Upper lobe of right lung (tissue), 1 donor: ENCODE measurements at regions not wholly inside any gene's neighbourhood (a gene's known extent, or its start where the extent isn't known, plus 50 kb on each side); places are given as distances from the start of the nearest gene placed in this dataset.

Experiments
- ATAC-seq: fragments of 200-7000 bp; cut with Tn5 transposase; one replicate; pipeline ENCODE4 v1.9.1; 2020; ENCODE audit warnings: mild to moderate bottlenecking, moderate library complexity
- DNase-seq: peaks from one replicate; pipeline ENCODE4 v3.0.0-alpha.2; 2020
- H3K27ac ChIP-seq: fragments of 200-600 bp; one replicate; pipeline ENCODE4 v1.8.0; 2022
- H3K27me3 ChIP-seq: fragments of 200-600 bp; one replicate; pipeline ENCODE4 v1.8.0; 2022; ENCODE audit warnings: mild to moderate bottlenecking
- H3K36me3 ChIP-seq: fragments of 200-600 bp; one replicate; pipeline ENCODE4 v1.8.0; 2022
- H3K4me1 ChIP-seq: fragments of 200-600 bp; one replicate; pipeline ENCODE4 v1.8.0; 2022
- H3K4me3 ChIP-seq: fragments of 200-600 bp; one replicate; pipeline ENCODE4 v1.8.0; 2022; ENCODE audit warnings: mild to moderate bottlenecking
- H3K9me3 ChIP-seq: fragments of 200-600 bp; one replicate; pipeline ENCODE4 v1.8.0; 2022
- intact Hi-C: fragments of 100-400 bp; cut with DNase I; formaldehyde crosslinking; loops from one replicate; pipeline ENCODE4 v1.11.0; 2022
- TF ChIP-seq, protein P1 (sequence below): fragments of 200-600 bp; IDR thresholded peaks from one replicate; pipeline ENCODE4 v1.8.0; 2022; ENCODE audit warnings: antibody characterized with exemption
- donor health status: DM: no; HTN: yes; CAD: no; lungs with severe emphysema.

DNA sequence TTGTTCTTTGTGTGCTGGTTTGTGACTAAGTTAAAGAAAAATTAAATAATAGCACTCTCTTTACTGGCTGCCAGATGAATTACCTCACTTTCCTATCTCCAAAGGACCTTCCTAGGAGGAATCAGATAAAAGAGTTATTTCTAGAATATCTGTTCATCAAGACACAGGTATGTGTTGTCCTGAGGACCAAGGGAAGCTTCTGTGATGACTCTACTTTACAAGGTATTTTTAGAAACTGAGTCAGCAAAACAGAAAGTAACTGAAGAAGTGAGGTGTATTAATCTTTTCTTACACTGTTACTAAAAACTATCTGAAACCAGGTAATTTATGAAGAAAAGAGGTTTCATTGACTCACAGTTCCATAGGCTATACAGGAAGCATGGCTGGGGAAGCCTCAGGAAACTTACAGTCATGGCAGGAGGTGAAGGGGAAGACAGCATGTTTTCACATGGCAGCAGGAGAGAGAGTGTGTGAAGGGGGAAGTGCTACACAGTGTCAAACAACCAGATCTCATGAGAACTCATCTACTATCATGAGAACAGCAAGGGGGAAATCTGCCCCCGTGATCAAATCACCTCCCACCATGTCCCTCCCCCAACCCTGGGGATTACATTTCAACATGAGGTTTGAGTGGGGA, 189.2 kb upstream of the DMAC1 start:
- H3K4me1 ChIP-seq, result no peaks in the 10 kb centered on the region
- no peaks in the 10 kb centered on the region for H3K36me3 ChIP-seq
- H3K4me3 ChIP-seq, result no peak overlapping the region
- H3K9me3 ChIP-seq, result no peaks in the 10 kb centered on the region
- TF ChIP-seq, protein P1, sequence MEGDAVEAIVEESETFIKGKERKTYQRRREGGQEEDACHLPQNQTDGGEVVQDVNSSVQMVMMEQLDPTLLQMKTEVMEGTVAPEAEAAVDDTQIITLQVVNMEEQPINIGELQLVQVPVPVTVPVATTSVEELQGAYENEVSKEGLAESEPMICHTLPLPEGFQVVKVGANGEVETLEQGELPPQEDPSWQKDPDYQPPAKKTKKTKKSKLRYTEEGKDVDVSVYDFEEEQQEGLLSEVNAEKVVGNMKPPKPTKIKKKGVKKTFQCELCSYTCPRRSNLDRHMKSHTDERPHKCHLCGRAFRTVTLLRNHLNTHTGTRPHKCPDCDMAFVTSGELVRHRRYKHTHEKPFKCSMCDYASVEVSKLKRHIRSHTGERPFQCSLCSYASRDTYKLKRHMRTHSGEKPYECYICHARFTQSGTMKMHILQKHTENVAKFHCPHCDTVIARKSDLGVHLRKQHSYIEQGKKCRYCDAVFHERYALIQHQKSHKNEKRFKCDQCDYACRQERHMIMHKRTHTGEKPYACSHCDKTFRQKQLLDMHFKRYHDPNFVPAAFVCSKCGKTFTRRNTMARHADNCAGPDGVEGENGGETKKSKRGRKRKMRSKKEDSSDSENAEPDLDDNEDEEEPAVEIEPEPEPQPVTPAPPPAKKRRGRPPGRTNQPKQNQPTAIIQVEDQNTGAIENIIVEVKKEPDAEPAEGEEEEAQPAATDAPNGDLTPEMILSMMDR, result no peak
- intact Hi-C loops, result no loop called here
- no peak overlapping the region for H3K27ac ChIP-seq
- no peaks in the 10 kb centered on the region for H3K27me3 ChIP-seq
- ATAC-seq (no peak), DNase-seq (no peak)

DNA sequence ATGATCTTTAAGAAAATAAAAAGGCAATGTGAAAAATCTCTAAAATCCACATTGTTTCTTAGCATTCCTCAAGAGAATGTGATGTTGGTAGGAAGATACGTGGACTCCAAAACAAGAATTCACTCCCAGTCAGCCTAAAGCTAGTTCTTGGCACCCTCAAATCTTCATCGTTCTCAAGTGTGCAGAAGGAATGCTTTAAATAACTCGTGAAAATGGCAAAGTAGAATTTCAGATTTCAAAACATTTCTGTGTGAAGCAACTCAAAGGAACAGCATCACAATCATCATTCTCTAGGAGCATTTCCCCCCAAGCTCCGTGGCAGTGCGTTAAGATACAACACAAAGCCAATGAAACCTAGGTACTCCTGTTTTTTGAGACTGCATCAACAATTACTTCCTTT, 185.1 kb upstream of the DMAC1 start:
- ATAC-seq, result no peak
- Histone ChIP-seq H3K27me3 (no peaks in the 10 kb centered on the region), H3K36me3 (no peaks in the 10 kb centered on the region), H3K9me3 (no peaks in the 10 kb centered on the region), H3K27ac (no peak overlapping the region), H3K4me3 (no peak overlapping the region), H3K4me1 (no peaks in the 10 kb centered on the region)
- no peak for DNase-seq
- TF ChIP-seq, protein P1, result no peak
- intact Hi-C loops, result no loop called here

DNA sequence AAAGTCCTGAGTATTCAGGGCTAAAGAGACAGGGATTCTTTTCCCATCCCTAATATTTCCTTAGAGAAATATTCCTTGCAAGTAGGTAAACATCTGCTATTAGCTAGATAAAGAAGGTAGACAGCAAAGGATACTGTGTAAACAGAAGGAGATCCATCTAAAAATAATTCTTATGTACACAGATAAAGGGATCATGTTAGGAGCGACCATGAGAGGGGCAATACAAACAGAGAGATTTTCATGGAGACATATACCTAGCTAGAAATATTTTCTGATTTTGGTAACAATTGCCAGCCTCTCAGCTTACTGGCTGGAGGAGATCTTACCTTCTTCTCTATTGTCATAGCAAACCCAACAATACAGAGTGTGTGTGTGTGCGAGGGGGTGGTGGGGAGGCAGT, 184.6 kb upstream of the DMAC1 start:
- TF ChIP-seq, protein P1, result no peak
- intact Hi-C loops, result no loop called here
- no peaks in the 10 kb centered on the region for H3K4me1 ChIP-seq
- no peak for ATAC-seq
- H3K4me3 ChIP-seq, result no peak overlapping the region
- DNase-seq, result no peak
- no peaks in the 10 kb centered on the region for H3K36me3 ChIP-seq
- no peaks in the 10 kb centered on the region for H3K9me3 ChIP-seq
- H3K27ac ChIP-seq, result no peak overlapping the region
- H3K27me3 ChIP-seq, result no peaks in the 10 kb centered on the region

DNA sequence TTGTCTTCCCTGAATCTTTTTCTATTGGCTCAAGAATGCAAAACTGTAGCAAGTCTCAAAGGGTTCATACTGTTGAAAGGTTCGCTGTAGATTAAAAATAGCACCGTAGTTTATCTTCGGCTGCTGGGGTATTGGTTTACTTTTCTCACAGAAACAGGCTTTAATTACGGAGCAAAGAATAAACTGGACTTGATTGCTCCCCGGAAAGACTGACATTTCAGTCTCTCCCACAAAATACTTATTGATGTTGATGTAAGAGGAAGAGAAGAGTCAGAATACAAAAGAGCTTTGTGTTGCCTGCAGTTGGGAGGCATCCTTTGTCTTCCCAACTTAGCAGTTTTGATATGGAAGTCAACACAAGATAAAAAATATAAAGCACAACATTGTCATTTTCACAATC, 183.9 kb upstream of the DMAC1 start:
- H3K27me3 ChIP-seq, result no peaks in the 10 kb centered on the region
- H3K4me3 ChIP-seq, result no peak overlapping the region
- DNase-seq (no peak), ATAC-seq (no peak)
- no peaks in the 10 kb centered on the region for H3K9me3 ChIP-seq
- H3K4me1 ChIP-seq, result no peaks in the 10 kb centered on the region
- no peak overlapping the region for H3K27ac ChIP-seq
- intact Hi-C loops, result no loop called here
- TF ChIP-seq, protein P1, result no peak
- no peaks in the 10 kb centered on the region for H3K36me3 ChIP-seq

DNA sequence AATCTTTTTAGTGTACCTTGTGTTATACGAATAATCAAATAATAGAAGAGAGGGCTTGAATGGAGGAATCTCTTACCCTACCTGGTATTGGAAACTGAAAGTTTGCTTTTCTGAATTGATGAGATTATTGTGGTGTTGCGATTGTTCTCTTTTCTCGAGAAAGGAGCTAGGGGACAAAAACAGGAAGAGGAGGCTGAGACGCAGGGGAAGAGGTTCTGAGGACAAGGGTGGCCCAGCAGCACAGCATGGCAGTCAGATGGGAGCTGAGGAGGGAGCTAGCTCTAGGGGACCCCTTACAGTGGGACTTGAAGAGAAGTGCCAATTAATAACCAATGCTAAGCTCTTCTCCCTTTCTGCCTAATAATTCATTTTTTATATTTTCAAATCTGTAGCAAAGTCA, 183.3 kb upstream of the DMAC1 start:
- Histone ChIP-seq H3K4me3 (no peak overlapping the region), H3K9me3 (no peaks in the 10 kb centered on the region), H3K36me3 (no peaks in the 10 kb centered on the region), H3K4me1 (no peaks in the 10 kb centered on the region), H3K27me3 (no peaks in the 10 kb centered on the region), H3K27ac (no peak overlapping the region)
- TF ChIP-seq, protein P1, result no peak
- intact Hi-C loops, result no loop called here
- DNase-seq, result no peak
- ATAC-seq, result no peak

DNA sequence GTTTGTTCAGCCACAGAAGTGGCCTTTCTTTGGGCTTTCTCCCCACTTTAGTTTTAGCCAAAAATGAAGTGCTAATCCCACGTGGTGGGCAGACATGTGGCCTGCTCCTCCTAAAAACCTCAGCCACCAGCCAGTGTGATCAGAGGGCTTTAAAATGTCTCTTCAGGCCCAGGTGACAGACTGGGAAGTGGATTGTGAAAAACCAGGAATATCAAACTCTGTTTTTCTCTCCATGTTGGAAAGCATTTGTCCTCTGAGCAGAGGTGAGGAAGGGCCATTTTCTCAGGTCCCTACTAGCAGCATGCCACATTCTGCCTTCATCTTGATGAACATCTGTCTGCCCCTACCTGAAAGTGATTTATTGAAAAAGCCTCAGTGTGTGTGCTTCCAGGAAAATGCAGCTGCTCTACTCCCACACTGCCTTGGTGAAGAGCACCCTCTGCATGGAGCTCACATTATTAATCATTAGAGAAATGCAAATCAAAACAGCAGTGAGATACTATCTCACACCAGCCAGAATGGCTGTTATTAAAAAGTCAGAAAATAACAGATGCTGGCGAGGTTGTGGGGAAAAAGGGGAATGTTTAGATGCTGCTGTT, 181.2 kb upstream of the DMAC1 start:
- Histone ChIP-seq H3K4me3 (no peak overlapping the region), H3K36me3 (no peaks in the 10 kb centered on the region), H3K27me3 (no peaks in the 10 kb centered on the region), H3K4me1 (peaks cover 5% of the 10 kb centered on the region), H3K9me3 (no peaks in the 10 kb centered on the region), H3K27ac (no peak overlapping the region)
- intact Hi-C loops, result no loop called here
- ATAC-seq (no peak), DNase-seq (no peak)
- TF ChIP-seq, protein P1, result no peak
